Activated naive CD4-positive, alpha-beta T cell treated with anti-CD3 and anti-CD28 coated beads, Interleukin-2, amount 50 U/mL, for 24 hours (primary cell): ENCODE measurements at regions not wholly inside any gene's neighbourhood (a gene's known extent, or its start where the extent isn't known, plus 50 kb on each side); places are given as distances from the start of the nearest gene placed in this dataset.

Experiments
- H3K27ac Mint-ChIP-seq: one replicate; pipeline ENCODE4 v1.8.0; 2021; ENCODE audit warnings: mild to moderate bottlenecking, mixed read lengths
- H3K27me3 Mint-ChIP-seq: one replicate; pipeline ENCODE4 v1.8.0; 2021; ENCODE audit warnings: mixed read lengths
- H3K36me3 Mint-ChIP-seq: one replicate; pipeline ENCODE4 v1.8.0; 2021; ENCODE audit warnings: mixed read lengths
- H3K4me1 Mint-ChIP-seq: one replicate; pipeline ENCODE4 v1.8.0; 2021; ENCODE audit warnings: mixed read lengths
- H3K4me3 Mint-ChIP-seq: one replicate; pipeline ENCODE4 v1.8.0; 2021; ENCODE audit warnings: mild to moderate bottlenecking, mixed read lengths
- H3K9me3 Mint-ChIP-seq: one replicate; pipeline ENCODE4 v1.8.0; 2021; ENCODE audit warnings: mixed read lengths

DNA sequence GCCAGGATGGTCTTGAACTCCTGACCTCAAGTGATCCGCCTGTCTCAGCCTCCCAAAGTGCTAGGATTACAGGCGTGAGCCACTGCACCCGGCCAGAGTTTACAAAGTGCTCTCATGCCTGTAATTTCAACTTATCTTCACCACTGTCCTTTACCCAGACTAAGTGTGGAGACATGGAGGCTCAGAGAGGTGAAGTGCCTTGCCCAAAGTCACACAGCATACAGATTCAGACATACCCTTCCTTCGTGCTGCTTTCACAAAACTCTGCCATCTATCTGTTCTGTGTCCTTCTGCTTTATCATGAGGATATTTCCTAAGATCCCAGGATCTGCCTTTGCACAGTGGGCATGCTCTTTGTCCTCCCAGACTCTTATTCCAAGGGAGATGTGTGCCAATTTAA is 143.6 kb upstream of the SYT13 start:
- Mint-ChIP-seq H3K9me3 (no peaks in the 10 kb centered on the region), H3K27me3 (peaks cover 5% of the 10 kb centered on the region), H3K4me3 (no peak overlapping the region), H3K36me3 (no peaks in the 10 kb centered on the region), H3K4me1 (no peaks in the 10 kb centered on the region), H3K27ac (no peak overlapping the region)

DNA sequence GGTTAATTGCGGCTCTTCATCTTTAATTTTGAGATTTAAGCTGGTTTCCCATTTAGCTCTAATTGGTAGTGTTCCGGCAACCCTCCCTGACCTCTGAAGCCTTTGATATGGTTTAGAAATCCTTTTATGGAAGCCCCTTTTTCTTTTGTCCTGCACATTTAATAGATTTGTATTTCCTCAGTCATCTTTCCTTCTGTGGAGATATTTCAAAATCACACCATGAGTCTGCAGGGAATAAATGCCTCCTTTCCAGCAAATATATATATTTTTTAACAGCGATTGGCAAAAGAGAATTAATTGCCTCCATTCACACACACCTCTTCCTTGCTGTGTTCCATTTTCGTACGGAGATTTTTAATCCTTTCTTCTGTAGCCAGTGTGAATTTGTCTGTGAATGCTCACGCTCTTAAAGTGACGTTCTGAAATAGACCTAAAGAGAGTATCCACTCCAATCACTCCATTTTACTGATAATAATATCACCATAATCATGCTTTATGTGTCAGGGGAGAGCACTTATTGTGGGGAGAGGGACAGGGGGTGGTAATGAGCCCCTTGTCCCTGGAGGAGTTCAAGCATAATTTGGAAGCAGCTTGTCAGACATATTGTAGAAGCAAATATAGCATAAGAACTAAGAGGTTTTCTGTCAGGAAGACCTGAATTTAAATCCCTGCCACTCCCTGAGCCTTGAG is 142.5 kb upstream of the SYT13 start:
- H3K27ac Mint-ChIP-seq: no peak overlapping the region
- H3K9me3 Mint-ChIP-seq: no peaks in the 10 kb centered on the region
- H3K36me3 Mint-ChIP-seq: no peaks in the 10 kb centered on the region
- no peak overlapping the region for H3K4me3 Mint-ChIP-seq
- H3K4me1 Mint-ChIP-seq: no peaks in the 10 kb centered on the region
- H3K27me3 Mint-ChIP-seq: peaks cover 4% of the 10 kb centered on the region

GRCh38 chr11:45428116-45428515 is 142.0 kb upstream of the SYT13 start:
- H3K36me3 Mint-ChIP-seq: no peaks in the 10 kb centered on the region
- H3K27me3 Mint-ChIP-seq: peaks cover 4% of the 10 kb centered on the region
- H3K9me3 Mint-ChIP-seq: no peaks in the 10 kb centered on the region
- no peak overlapping the region for H3K4me3 Mint-ChIP-seq
- no peaks in the 10 kb centered on the region for H3K4me1 Mint-ChIP-seq
- H3K27ac Mint-ChIP-seq: no peak overlapping the region

DNA sequence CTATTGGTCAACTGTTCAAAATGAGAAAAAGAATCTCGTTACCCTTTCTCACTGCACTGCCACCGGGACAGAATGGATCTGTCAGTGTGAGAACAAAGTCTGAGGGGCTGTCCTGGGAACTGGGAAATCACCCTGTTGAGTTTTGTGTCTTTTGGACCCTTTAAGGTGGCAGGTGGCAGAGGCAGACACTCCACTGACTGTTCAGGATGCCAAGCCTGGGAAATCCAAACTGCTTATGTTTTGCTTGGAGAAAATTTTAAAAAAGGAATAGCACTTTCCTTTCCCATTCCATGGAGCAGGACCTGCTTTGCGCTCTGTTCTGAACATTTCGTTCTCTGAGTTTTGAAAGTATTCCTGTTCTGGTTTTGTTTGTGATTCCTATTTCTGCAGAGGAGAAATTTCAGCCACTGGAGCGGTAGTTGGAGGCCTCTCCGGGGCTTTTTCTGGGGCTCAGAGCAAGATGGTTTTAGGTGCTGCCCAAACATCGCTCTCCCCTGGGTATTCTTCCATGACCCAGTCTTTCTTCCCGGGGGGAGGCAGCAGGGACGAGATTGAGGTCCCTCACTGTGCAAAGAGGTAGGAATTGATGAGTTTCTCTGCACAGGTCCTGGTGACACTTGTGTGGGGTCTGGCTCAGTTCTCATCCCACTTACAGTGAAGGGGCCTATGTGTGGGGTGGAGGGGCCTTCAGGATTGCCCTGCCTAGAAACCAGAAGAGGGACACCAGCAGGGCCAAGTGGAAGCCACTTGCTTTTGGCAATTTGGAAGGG is 138.5 kb upstream of the SYT13 start:
- Mint-ChIP-seq H3K4me1 (no peaks in the 10 kb centered on the region), H3K27me3 (peaks cover 5% of the 10 kb centered on the region), H3K27ac (no peak overlapping the region), H3K36me3 (no peaks in the 10 kb centered on the region), H3K4me3 (no peak overlapping the region), H3K9me3 (no peaks in the 10 kb centered on the region)

DNA sequence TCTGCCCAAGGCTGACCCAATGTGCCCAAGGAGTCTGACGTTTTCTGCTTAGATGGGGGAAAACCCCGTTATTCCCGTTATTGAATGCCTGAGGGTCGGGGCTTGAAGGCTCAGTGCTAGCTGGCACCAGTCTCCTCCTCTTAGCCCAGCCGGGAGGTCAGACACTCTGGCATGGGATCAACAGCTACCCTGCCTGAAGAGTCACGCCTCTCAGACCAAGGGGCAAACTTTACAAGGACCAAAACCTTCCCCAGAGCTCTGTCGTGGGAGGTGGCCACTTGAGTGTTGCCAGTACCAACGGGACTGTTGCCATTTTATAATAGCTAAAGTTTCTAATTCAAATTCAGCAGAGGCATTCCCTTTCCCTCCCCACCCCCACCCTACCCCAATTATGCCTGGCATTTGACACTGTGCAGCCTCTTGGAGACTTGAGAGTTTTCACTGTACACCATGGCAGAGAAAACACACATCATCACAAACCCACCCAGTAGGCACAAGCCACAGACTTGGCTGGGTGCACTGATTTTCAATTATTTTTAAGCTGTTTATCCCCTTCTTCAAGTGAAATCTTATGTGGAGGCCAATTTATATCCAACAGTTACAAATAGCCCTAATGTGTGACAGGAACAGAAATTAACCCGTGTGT is 137.5 kb upstream of the SYT13 start:
- no peaks in the 10 kb centered on the region for H3K9me3 Mint-ChIP-seq
- no peak overlapping the region for H3K27ac Mint-ChIP-seq
- no peaks in the 10 kb centered on the region for H3K4me1 Mint-ChIP-seq
- peaks cover 2% of the 10 kb centered on the region for H3K27me3 Mint-ChIP-seq
- H3K36me3 Mint-ChIP-seq: no peaks in the 10 kb centered on the region
- H3K4me3 Mint-ChIP-seq: no peak overlapping the region

DNA sequence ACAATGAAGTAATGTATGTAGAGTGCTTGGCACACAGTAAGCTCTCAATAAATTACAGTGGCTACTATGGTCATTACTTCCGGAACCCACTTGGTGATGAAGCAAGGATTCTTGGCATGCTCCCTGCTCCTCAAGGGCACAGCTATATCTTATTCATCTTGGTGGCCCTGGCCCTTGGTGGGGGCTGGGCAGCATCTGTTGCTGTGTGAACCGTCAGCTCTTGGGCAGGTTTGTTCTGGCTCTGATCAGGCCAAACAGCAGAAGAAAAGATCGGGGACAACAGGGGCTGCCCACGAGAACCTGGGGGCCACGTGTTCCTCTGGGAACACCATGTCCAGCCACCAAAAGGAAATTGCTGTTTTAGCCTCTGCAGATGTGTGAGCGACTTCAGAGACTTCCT is 136.9 kb upstream of the SYT13 start:
- no peak overlapping the region for H3K27ac Mint-ChIP-seq
- H3K4me3 Mint-ChIP-seq: no peak overlapping the region
- H3K36me3 Mint-ChIP-seq: no peaks in the 10 kb centered on the region
- H3K27me3 Mint-ChIP-seq: peaks cover 5% of the 10 kb centered on the region
- no peaks in the 10 kb centered on the region for H3K4me1 Mint-ChIP-seq
- no peaks in the 10 kb centered on the region for H3K9me3 Mint-ChIP-seq

DNA sequence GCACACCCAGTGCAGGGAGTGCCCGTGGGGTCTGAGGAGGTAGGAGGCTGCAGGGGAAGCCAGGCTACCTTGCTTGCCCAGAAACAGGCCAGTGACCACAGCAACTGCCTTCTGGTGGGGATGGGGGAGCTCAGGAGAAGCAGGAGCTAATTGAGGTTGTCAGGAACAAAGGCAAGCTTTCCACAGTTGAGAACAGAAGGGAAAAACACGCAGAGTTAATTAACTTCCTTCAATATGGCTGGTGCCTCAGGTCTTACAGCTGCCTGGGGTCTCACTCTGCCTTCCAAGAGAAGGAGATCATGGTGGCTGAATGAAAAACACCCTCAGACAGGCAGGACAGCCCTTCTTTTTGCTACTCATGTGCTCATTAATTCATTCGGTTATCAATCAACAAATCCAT is 127.9 kb upstream of the SYT13 start:
- Mint-ChIP-seq H3K4me1 (no peaks in the 10 kb centered on the region), H3K36me3 (no peaks in the 10 kb centered on the region), H3K27ac (no peak overlapping the region), H3K4me3 (no peak overlapping the region), H3K27me3 (peaks cover 22% of the 10 kb centered on the region), H3K9me3 (no peaks in the 10 kb centered on the region)

GRCh38 chr11:45413156-45413858 is 127.2 kb upstream of the SYT13 start:
- Mint-ChIP-seq H3K4me1 (no peaks in the 10 kb centered on the region), H3K27ac (no peak overlapping the region), H3K4me3 (no peak overlapping the region), H3K36me3 (no peaks in the 10 kb centered on the region), H3K27me3 (peaks cover 21% of the 10 kb centered on the region), H3K9me3 (no peaks in the 10 kb centered on the region)

DNA sequence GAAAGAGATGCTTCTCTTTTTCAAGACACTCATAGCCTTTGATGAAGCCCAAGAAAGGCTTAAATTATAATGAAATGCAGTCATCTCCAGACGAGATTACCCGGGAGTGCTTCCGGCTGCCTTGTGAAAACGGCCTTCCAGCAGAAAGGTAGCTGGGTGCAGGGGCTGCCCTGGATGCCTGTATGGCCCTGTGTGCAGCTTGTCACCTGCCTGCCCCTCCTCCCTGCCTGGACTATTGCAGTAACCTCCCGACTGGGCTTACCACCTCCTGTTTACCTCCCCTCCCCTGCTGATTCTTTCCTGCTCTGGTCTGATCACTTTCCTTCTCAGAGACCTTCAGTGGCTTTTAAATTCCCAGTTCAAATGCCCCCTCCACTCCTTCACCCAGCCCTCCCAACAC is 126.4 kb upstream of the SYT13 start:
- Mint-ChIP-seq H3K27ac (no peak overlapping the region), H3K9me3 (no peaks in the 10 kb centered on the region), H3K27me3 (peaks cover 20% of the 10 kb centered on the region), H3K36me3 (no peaks in the 10 kb centered on the region), H3K4me3 (no peak overlapping the region), H3K4me1 (no peaks in the 10 kb centered on the region)

DNA sequence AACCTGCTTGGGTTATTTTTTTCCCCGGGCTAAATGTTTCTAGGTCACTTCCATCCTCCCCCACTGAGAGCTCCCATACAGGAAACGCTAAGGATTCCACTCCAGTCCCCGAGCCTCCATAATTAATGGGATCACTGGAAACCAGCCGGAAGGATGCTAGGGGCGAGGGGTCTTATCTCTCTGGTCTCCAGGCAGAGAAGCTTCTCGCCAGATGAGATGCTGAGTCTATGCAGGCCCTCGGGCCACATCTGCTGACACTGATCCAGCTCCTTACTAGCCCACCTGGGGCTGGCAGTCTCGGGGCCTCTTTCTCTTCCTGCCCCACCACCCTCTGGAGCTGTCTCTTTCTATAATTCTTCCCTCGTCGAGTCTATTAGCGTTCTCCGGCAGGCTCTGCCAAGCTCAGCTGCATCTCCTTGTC is 125.9 kb upstream of the SYT13 start:
- Mint-ChIP-seq H3K4me1 (no peaks in the 10 kb centered on the region), H3K9me3 (no peaks in the 10 kb centered on the region), H3K36me3 (no peaks in the 10 kb centered on the region), H3K4me3 (no peak overlapping the region), H3K27me3 (peaks cover 21% of the 10 kb centered on the region), H3K27ac (no peak overlapping the region)

DNA sequence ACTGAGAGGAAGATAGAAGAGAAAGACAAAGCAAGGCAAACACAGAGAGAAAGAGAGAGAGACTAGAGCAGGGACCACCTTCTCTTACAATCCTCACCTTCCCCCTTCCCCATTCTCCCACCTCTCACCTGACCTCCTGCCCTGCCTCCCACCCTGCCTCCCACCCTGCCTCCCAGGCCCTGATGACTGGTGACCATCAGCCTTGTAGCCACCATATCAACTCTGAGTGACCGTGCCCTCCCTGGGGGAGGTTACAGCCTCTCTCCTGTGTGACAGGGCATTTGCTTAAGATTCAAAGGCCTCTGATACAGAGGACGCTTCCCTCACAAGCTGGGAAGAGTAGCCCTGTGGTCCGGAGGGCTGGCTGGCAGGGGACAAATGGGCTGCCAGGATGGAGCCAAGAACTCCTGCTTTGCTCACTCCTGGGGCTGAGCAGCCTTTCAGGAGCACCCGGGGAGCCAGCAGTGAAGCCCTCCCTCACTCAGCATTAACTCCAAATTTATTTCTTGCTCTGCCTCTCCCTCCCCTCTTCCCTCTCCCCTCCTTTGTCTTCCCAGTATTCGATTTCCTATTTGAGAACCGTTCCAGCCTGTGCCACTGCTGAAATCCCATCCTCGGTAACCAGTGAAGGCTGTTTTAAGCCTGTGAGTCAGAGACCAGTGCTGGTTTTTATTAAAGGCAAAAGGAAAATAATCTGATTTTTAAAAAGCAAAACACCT is 125.2 kb upstream of the SYT13 start:
- peaks cover 21% of the 10 kb centered on the region for H3K27me3 Mint-ChIP-seq
- no peaks in the 10 kb centered on the region for H3K9me3 Mint-ChIP-seq
- no peaks in the 10 kb centered on the region for H3K36me3 Mint-ChIP-seq
- H3K27ac Mint-ChIP-seq: no peak overlapping the region
- H3K4me3 Mint-ChIP-seq: no peak overlapping the region
- no peaks in the 10 kb centered on the region for H3K4me1 Mint-ChIP-seq

GRCh38 chr11:45410391-45411227 is 124.5 kb upstream of the SYT13 start:
- Mint-ChIP-seq H3K36me3 (no peaks in the 10 kb centered on the region), H3K27me3 (peaks cover 21% of the 10 kb centered on the region), H3K4me1 (no peaks in the 10 kb centered on the region), H3K27ac (no peak overlapping the region), H3K9me3 (no peaks in the 10 kb centered on the region), H3K4me3 (no peak overlapping the region)

GRCh38 chr11:45409587-45409986 is 123.4 kb upstream of the SYT13 start:
- no peak overlapping the region for H3K4me3 Mint-ChIP-seq
- H3K27ac Mint-ChIP-seq: no peak overlapping the region
- no peaks in the 10 kb centered on the region for H3K36me3 Mint-ChIP-seq
- H3K27me3 Mint-ChIP-seq: peaks cover 22% of the 10 kb centered on the region
- no peaks in the 10 kb centered on the region for H3K9me3 Mint-ChIP-seq
- no peaks in the 10 kb centered on the region for H3K4me1 Mint-ChIP-seq

DNA sequence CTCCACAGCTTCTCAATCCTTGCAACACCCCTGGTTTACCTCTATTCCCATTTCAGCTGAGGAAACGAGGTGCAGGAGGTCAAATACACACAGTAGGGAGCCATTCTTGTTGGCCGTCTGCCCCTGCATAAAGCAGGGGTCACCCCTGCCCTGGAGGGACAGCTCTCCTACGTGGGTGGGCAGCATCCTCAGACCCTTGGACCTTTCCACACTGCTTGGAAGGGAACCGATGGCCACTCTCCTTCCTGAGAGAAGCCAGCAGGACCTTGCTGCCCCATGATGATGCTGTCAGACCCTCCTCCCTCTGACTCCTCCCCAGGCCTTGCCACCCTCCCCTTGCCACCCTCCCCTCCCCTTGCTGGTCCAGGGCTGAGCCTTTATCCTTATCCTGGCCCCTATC is 121.1 kb upstream of the SYT13 start:
- no peaks in the 10 kb centered on the region for H3K4me1 Mint-ChIP-seq
- H3K4me3 Mint-ChIP-seq: no peak overlapping the region
- no peaks in the 10 kb centered on the region for H3K9me3 Mint-ChIP-seq
- H3K27me3 Mint-ChIP-seq: peaks cover 15% of the 10 kb centered on the region
- H3K27ac Mint-ChIP-seq: no peak overlapping the region
- H3K36me3 Mint-ChIP-seq: no peaks in the 10 kb centered on the region
